ENCODE measurements at regions not wholly inside any gene's neighbourhood (a gene's known extent, or its start where the extent isn't known, plus 50 kb on each side); places are given as distances from the start of the nearest gene placed in this dataset.

DNA sequence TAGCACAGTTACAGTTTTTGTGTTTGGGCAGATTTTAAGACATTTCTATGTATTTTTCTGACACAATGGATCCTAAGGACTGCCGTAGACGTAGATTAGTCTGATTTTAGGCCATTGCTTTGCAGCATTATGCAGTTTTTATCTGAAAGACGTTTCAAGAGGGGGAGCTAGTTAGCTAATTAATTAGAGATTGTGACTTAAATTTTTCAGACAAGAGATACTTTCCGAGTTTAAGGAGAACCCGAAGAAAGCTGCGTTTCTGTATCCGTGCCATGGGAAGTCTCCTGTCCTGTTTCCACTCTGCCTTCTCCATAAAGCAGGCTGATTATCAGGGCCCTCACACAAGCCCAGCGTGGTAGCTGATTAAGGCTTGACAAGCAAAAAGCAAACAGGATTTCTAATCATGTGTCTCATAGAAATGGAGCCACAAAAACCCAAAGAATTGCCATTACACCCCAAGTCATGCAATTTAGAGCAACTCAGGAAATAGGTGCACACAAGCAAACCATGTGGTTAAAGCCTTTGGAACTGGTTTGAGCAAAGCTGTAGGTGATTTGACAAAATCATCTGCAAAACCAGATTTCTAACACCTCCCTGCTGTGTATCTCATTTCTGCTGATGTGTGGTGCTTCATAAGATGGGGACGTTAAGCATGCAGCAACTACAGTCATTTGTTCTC is 808.1 kb downstream of the RNF144A start:
- H3K36me3 ChIP-seq (replicated peaks; ENCODE audit: insufficient read depth, low read length): no peaks in the 10 kb centered on the region
- no peaks in the 10 kb centered on the region for H3K79me2 ChIP-seq (ENCODE audit: low read length)
- H3K9me2 ChIP-seq (replicated peaks; ENCODE audit: insufficient read depth, low read length): no peaks in the 10 kb centered on the region
- H2AFZ ChIP-seq (ENCODE audit: low read length): no peak overlapping the region
- H3K4me3 ChIP-seq (ENCODE audit: low read length): no peak overlapping the region
- H4K20me1 ChIP-seq (ENCODE audit: insufficient read depth, low read length): no peaks in the 10 kb centered on the region
- H3K9ac ChIP-seq (ENCODE audit: low read length): no peak overlapping the region
- H3K9me3 ChIP-seq (replicated peaks; ENCODE audit: insufficient read depth, low read length): no peaks in the 10 kb centered on the region
- H3K4me2 ChIP-seq (ENCODE audit: low read depth, low read length): no peak overlapping the region
- H3K4me1 ChIP-seq (ENCODE audit: low read length): no peaks in the 10 kb centered on the region
- TF ChIP-seq EZH2 (optimal IDR thresholded peaks at IDR 0.05; ENCODE audit: low read depth, low read length) (no peak), EZH2phosphoT487 (IDR thresholded peaks at IDR 0.05; ENCODE audit: low read length) (no peak)
- TF ChIP-seq, protein P1, sequence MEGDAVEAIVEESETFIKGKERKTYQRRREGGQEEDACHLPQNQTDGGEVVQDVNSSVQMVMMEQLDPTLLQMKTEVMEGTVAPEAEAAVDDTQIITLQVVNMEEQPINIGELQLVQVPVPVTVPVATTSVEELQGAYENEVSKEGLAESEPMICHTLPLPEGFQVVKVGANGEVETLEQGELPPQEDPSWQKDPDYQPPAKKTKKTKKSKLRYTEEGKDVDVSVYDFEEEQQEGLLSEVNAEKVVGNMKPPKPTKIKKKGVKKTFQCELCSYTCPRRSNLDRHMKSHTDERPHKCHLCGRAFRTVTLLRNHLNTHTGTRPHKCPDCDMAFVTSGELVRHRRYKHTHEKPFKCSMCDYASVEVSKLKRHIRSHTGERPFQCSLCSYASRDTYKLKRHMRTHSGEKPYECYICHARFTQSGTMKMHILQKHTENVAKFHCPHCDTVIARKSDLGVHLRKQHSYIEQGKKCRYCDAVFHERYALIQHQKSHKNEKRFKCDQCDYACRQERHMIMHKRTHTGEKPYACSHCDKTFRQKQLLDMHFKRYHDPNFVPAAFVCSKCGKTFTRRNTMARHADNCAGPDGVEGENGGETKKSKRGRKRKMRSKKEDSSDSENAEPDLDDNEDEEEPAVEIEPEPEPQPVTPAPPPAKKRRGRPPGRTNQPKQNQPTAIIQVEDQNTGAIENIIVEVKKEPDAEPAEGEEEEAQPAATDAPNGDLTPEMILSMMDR (IDR thresholded peaks at IDR 0.05; ENCODE audit: low read length): no peak
- DNase-seq: no peak
- no peaks in the 10 kb centered on the region for H3F3A ChIP-seq (ENCODE audit: insufficient read depth, low read length)
- H3K27me3 ChIP-seq (replicated peaks; ENCODE audit: insufficient read depth, low read length): no peaks in the 10 kb centered on the region
- H3K27ac ChIP-seq (ENCODE audit: low read length): no peak overlapping the region

DNA sequence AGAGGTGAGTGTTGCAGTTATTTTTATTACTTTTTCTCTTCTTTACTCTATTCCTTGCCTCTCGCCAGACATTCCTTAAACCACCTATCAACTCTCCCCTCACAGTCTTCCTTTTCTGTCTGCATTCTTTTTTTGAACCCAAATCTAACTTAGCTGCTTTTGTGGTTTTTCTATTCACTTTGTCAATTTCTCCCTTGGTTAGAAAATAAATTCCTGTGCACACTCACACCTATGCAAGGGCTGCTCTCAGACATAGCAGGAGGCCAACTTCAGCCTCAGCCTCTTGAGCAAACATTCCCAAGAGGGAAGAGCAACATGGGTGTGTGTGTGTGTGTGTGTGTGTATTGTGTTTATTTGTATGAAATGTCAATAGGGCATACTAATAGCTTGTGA is 808.6 kb downstream of the RNF144A start:
- Histone ChIP-seq H3K9me2 (replicated peaks; ENCODE audit: insufficient read depth, low read length) (no peaks in the 10 kb centered on the region), H3K9ac (ENCODE audit: low read length) (no peak overlapping the region), H3K27ac (ENCODE audit: low read length) (no peak overlapping the region), H3K4me2 (ENCODE audit: low read depth, low read length) (no peak overlapping the region), H3K4me1 (ENCODE audit: low read length) (no peaks in the 10 kb centered on the region), H3K9me3 (replicated peaks; ENCODE audit: insufficient read depth, low read length) (no peaks in the 10 kb centered on the region), H2AFZ (ENCODE audit: low read length) (no peak overlapping the region), H3K27me3 (replicated peaks; ENCODE audit: insufficient read depth, low read length) (no peaks in the 10 kb centered on the region), H3K4me3 (ENCODE audit: low read length) (no peak overlapping the region), H3F3A (ENCODE audit: insufficient read depth, low read length) (no peaks in the 10 kb centered on the region), H4K20me1 (ENCODE audit: insufficient read depth, low read length) (no peaks in the 10 kb centered on the region), H3K36me3 (replicated peaks; ENCODE audit: insufficient read depth, low read length) (no peaks in the 10 kb centered on the region), H3K79me2 (ENCODE audit: low read length) (no peaks in the 10 kb centered on the region)
- DNase-seq: no peak
- TF ChIP-seq, protein P1 (IDR thresholded peaks at IDR 0.05; ENCODE audit: low read length): no peak
- TF ChIP-seq EZH2phosphoT487 (IDR thresholded peaks at IDR 0.05; ENCODE audit: low read length) (no peak), EZH2 (optimal IDR thresholded peaks at IDR 0.05; ENCODE audit: low read depth, low read length) (no peak)

DNA sequence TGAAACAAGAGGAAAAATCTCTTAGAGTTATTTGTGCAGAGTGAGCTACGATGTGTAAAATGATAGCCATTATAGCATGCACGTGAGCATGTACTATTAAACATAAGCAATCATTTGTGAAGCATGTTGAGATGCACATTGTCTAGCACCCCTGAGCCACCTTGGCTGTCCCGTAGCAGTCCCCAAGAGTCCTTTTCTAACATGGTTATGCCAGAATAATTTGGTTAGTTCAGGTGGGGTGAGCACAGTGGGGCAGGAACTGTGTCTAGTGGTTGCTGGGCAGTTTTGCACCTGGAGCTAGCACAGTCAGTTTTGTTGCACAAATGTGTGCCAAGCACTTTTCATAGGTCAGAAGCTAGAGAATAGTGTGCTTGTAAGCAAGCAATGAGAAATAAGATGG is 809.8 kb downstream of the RNF144A start:
- H3K9me3 ChIP-seq (replicated peaks; ENCODE audit: insufficient read depth, low read length): no peaks in the 10 kb centered on the region
- DNase-seq: no peak
- H3K27ac ChIP-seq (ENCODE audit: low read length): no peak overlapping the region
- H3F3A ChIP-seq (ENCODE audit: insufficient read depth, low read length): no peaks in the 10 kb centered on the region
- H3K79me2 ChIP-seq (ENCODE audit: low read length): no peaks in the 10 kb centered on the region
- no peaks in the 10 kb centered on the region for H4K20me1 ChIP-seq (ENCODE audit: insufficient read depth, low read length)
- H3K4me3 ChIP-seq (ENCODE audit: low read length): no peak overlapping the region
- H3K9ac ChIP-seq (ENCODE audit: low read length): no peak overlapping the region
- H2AFZ ChIP-seq (ENCODE audit: low read length): no peak overlapping the region
- TF ChIP-seq EZH2 (optimal IDR thresholded peaks at IDR 0.05; ENCODE audit: low read depth, low read length) (no peak), EZH2phosphoT487 (IDR thresholded peaks at IDR 0.05; ENCODE audit: low read length) (no peak)
- TF ChIP-seq, protein P1 (IDR thresholded peaks at IDR 0.05; ENCODE audit: low read length): no peak
- H3K27me3 ChIP-seq (replicated peaks; ENCODE audit: insufficient read depth, low read length): no peaks in the 10 kb centered on the region
- no peaks in the 10 kb centered on the region for H3K4me1 ChIP-seq (ENCODE audit: low read length)
- no peaks in the 10 kb centered on the region for H3K36me3 ChIP-seq (replicated peaks; ENCODE audit: insufficient read depth, low read length)
- H3K9me2 ChIP-seq (replicated peaks; ENCODE audit: insufficient read depth, low read length): no peaks in the 10 kb centered on the region
- no peak overlapping the region for H3K4me2 ChIP-seq (ENCODE audit: low read depth, low read length)
